ENCODE measurements at regions not wholly inside any gene's neighbourhood (a gene's known extent, or its start where the extent isn't known, plus 50 kb on each side); places are given as distances from the start of the nearest gene placed in this dataset.
A peak's percentile ranks its signal among the peaks of the same experiment; 100 is the strongest.
"Not testable (repeated sequence)": the region's sequence is repeated elsewhere in the genome, so short reads cannot be mapped to it uniquely, and the experiment has no call there.

DNA sequence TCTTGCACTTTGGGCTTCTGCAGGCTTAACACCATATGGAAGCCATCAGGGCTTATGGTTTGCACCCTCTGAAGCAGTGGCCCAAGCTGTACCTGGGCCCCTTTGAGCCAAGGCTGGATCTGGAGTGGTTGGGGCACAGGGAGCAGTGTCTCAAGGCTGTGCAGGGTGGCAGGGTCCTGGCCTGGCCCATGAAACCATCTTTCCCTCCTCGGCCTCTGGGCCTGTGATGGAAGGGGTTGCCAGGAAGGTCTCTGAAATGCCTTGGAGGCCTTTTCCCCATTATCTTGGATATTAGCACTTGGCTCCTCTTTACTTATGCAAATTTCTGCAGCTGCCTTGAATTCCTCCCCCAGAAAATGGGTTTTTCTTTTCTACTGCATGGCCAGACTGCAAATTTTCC, 134.7 kb upstream of the USP9X start:
- H3K9ac ChIP-seq (ENCODE audit: low read length) = no peak overlapping the region
- no peak overlapping the region for H3K4ac ChIP-seq (ENCODE audit: low read depth in 1 of 2, low read length in 2 of 2)
- H3K4me2 ChIP-seq (ENCODE audit: low read length, poor library complexity, severe bottlenecking) = no peak overlapping the region
- no peak overlapping the region for H3K27ac ChIP-seq (ENCODE audit: low read length, poor library complexity, severe bottlenecking)
- H4K91ac ChIP-seq (ENCODE audit: low read length) = no peak overlapping the region
- H3K79me1 ChIP-seq (replicated peaks; ENCODE audit: low read length, poor library complexity, severe bottlenecking) = no peaks in the 10 kb centered on the region
- no peaks in the 10 kb centered on the region for H3K9me3 ChIP-seq (ENCODE audit: control insufficient read depth, low read length)
- 91% methylated on average over 1 of the region's 1 CpG for WGBS
- no peak overlapping the region for H4K8ac ChIP-seq (ENCODE audit: low read length)
- no peak overlapping the region for H2BK15ac ChIP-seq (ENCODE audit: low read depth, poor library complexity, severe bottlenecking)
- no peak overlapping the region for H2AK5ac ChIP-seq (ENCODE audit: low read length, severe bottlenecking)
- no peak overlapping the region for H2AFZ ChIP-seq (ENCODE audit: low read depth, low read length)
- H3K4me3 ChIP-seq (ENCODE audit: insufficient read depth in 1 of 2, low read depth in 1 of 2, low read length in 2 of 2) = no peak overlapping the region
- H3K18ac ChIP-seq (ENCODE audit: low read depth in 1 of 2, low read length in 2 of 2) = no peak overlapping the region
- no peak overlapping the region for H2BK120ac ChIP-seq (ENCODE audit: low read depth, low read length)
- no peaks in the 10 kb centered on the region for H3K4me1 ChIP-seq (ENCODE audit: control insufficient read depth, insufficient read depth, low read depth, low read length)
- no peak for DNase-seq
- peaks cover 0 to 8% of the 10 kb centered on the region in 2 experiments for H3K27me3 ChIP-seq (ENCODE audit: control insufficient read depth in 1 of 2, insufficient read depth in 1 of 2, low read length in 2 of 2)
- no peak overlapping the region for H2BK12ac ChIP-seq (ENCODE audit: low read length in 2 of 2)
- H3K23ac ChIP-seq (ENCODE audit: low read length in 2 of 2) = no peak overlapping the region
- no peak overlapping the region for H3K14ac ChIP-seq (ENCODE audit: low read length in 2 of 2)
- H3K36me3 ChIP-seq (ENCODE audit: control insufficient read depth in 1 of 2, insufficient read depth in 2 of 2, low read depth in 1 of 2, low read length in 2 of 2) = no peaks in the 10 kb centered on the region
- no peak overlapping the region for H2BK5ac ChIP-seq (ENCODE audit: low read depth, low read length, poor library complexity, severe bottlenecking)

DNA sequence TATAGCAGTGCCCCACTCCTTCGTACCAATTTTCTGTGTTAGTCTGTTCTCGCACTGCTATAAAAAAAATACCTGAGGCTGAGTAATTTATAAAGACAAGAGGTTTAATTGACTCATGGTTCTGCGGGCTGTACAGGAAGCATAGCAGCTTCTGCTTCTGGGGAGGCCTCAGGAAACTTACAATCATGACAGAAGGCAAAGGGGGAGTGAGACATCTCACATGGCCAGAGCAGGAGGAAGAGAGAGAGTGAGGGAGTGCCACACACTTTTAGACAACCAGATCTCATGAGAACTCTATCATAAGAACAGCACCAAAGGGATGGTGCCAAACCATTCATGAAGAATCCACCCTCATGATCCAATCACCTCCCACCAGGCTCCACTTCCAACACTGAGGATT, 133.8 kb upstream of the USP9X start:
- not testable (repeated sequence) for H3K4me1 ChIP-seq (ENCODE audit: control insufficient read depth, insufficient read depth, low read depth, low read length); H3K4ac ChIP-seq (ENCODE audit: low read depth in 1 of 2, low read length in 2 of 2); H2BK5ac ChIP-seq (ENCODE audit: low read depth, low read length, poor library complexity, severe bottlenecking); H2AK5ac ChIP-seq (ENCODE audit: low read length, severe bottlenecking); H3K9ac ChIP-seq (ENCODE audit: low read length); H3K23ac ChIP-seq (ENCODE audit: low read length in 2 of 2); H3K4me2 ChIP-seq (ENCODE audit: low read length, poor library complexity, severe bottlenecking); H3K27ac ChIP-seq (ENCODE audit: low read length, poor library complexity, severe bottlenecking); H4K8ac ChIP-seq (ENCODE audit: low read length); DNase-seq; H2BK120ac ChIP-seq (ENCODE audit: low read depth, low read length); H4K91ac ChIP-seq (ENCODE audit: low read length); H3K14ac ChIP-seq (ENCODE audit: low read length in 2 of 2); H3K9me3 ChIP-seq (ENCODE audit: control insufficient read depth, low read length); H3K79me1 ChIP-seq (replicated peaks; ENCODE audit: low read length, poor library complexity, severe bottlenecking); H2AFZ ChIP-seq (ENCODE audit: low read depth, low read length); H2BK12ac ChIP-seq (ENCODE audit: low read length in 2 of 2); H3K18ac ChIP-seq (ENCODE audit: low read depth in 1 of 2, low read length in 2 of 2); H3K27me3 ChIP-seq (ENCODE audit: control insufficient read depth in 1 of 2, insufficient read depth in 1 of 2, low read length in 2 of 2); H2BK15ac ChIP-seq (ENCODE audit: low read depth, poor library complexity, severe bottlenecking); H3K36me3 ChIP-seq (ENCODE audit: control insufficient read depth in 1 of 2, insufficient read depth in 2 of 2, low read depth in 1 of 2, low read length in 2 of 2); H3K4me3 ChIP-seq (ENCODE audit: insufficient read depth in 1 of 2, low read depth in 1 of 2, low read length in 2 of 2)
- WGBS = 92% methylated on average over 3 of the region's 3 CpGs

DNA sequence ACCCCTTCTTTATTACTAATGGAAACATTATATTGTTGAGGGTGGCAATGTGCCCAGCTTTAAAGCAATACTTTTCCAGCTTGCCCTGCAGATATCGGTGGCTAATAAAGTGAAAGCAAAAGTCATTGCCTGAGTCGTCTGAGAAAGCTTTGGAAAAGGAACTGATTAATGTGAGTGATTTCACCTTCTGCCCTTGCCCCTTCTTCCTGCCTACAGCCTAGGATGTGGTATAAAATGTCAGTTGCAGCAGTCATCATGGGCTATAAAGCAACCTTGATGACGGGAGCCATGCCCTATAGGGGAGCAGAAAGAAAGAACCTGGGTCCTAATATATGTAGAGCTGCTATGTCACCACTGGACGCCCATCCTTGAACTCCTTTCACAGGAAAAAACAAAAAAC, 132.4 kb upstream of the USP9X start:
- Histone ChIP-seq H4K8ac (ENCODE audit: low read length) (no peak overlapping the region), H3K4me2 (ENCODE audit: low read length, poor library complexity, severe bottlenecking) (peak overlapping the region; percentile 25), H3K18ac (ENCODE audit: low read depth in 1 of 2, low read length in 2 of 2) (no peak overlapping the region), H2AK5ac (ENCODE audit: low read length, severe bottlenecking) (no peak overlapping the region), H3K4me3 (ENCODE audit: insufficient read depth in 1 of 2, low read depth in 1 of 2, low read length in 2 of 2) (peak overlapping the region in 1 of 2 experiments; percentile 54), H3K4me1 (ENCODE audit: control insufficient read depth, insufficient read depth, low read depth, low read length) (no peaks in the 10 kb centered on the region), H3K9me3 (ENCODE audit: control insufficient read depth, low read length) (peaks cover 5% of the 10 kb centered on the region), H3K36me3 (ENCODE audit: control insufficient read depth in 1 of 2, insufficient read depth in 2 of 2, low read depth in 1 of 2, low read length in 2 of 2) (no peaks in the 10 kb centered on the region), H4K91ac (ENCODE audit: low read length) (no peak overlapping the region), H2BK5ac (ENCODE audit: low read depth, low read length, poor library complexity, severe bottlenecking) (no peak overlapping the region), H3K27ac (ENCODE audit: low read length, poor library complexity, severe bottlenecking) (no peak overlapping the region), H3K23ac (ENCODE audit: low read length in 2 of 2) (no peak overlapping the region), H3K9ac (ENCODE audit: low read length) (peak overlapping the region; percentile 36), H3K79me1 (replicated peaks; ENCODE audit: low read length, poor library complexity, severe bottlenecking) (no peaks in the 10 kb centered on the region), H3K14ac (ENCODE audit: low read length in 2 of 2) (no peak overlapping the region), H2BK12ac (ENCODE audit: low read length in 2 of 2) (no peak overlapping the region), H2BK15ac (ENCODE audit: low read depth, poor library complexity, severe bottlenecking) (no peak overlapping the region), H3K27me3 (ENCODE audit: control insufficient read depth in 1 of 2, insufficient read depth in 1 of 2, low read length in 2 of 2) (peaks cover 0 to 6% of the 10 kb centered on the region in 2 experiments), H2BK120ac (ENCODE audit: low read depth, low read length) (no peak overlapping the region), H2AFZ (ENCODE audit: low read depth, low read length) (no peak overlapping the region), H3K4ac (ENCODE audit: low read depth in 1 of 2, low read length in 2 of 2) (no peak overlapping the region)
- WGBS = 53% methylated on average over 2 of the region's 4 CpGs
- DNase-seq = peak; percentile 30

DNA sequence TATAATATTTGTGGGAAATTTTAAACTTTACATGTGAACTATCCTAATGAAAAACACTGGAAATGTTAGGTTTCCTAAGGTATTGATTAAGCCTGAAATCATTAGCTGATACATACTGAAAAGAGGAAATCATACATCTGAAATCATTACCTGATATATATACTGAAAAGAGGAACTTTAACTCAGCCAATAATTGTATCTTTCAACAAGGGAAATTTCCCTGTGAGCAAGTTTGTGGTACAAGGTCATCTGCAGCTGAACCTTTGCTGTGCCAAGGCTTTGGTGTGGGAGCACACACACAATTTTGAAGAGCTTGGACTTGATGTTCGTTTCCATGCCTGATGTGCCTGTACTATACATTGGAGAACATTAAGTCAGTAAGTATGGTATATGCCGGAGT, 131.9 kb upstream of the USP9X start:
- no peak overlapping the region for H3K18ac ChIP-seq (ENCODE audit: low read depth in 1 of 2, low read length in 2 of 2)
- H2AFZ ChIP-seq (ENCODE audit: low read depth, low read length) = no peak overlapping the region
- peaks cover 0 to 3% of the 10 kb centered on the region in 2 experiments for H3K27me3 ChIP-seq (ENCODE audit: control insufficient read depth in 1 of 2, insufficient read depth in 1 of 2, low read length in 2 of 2)
- no peak for DNase-seq
- no peak overlapping the region for H3K23ac ChIP-seq (ENCODE audit: low read length in 2 of 2)
- WGBS = 96% methylated on average over 2 of the region's 2 CpGs
- H3K9me3 ChIP-seq (ENCODE audit: control insufficient read depth, low read length) = peaks cover 5% of the 10 kb centered on the region
- H3K14ac ChIP-seq (ENCODE audit: low read length in 2 of 2) = no peak overlapping the region
- H2BK15ac ChIP-seq (ENCODE audit: low read depth, poor library complexity, severe bottlenecking) = no peak overlapping the region
- H3K36me3 ChIP-seq (ENCODE audit: control insufficient read depth in 1 of 2, insufficient read depth in 2 of 2, low read depth in 1 of 2, low read length in 2 of 2) = no peaks in the 10 kb centered on the region
- H3K4me1 ChIP-seq (ENCODE audit: control insufficient read depth, insufficient read depth, low read depth, low read length) = no peaks in the 10 kb centered on the region
- no peak overlapping the region for H3K27ac ChIP-seq (ENCODE audit: low read length, poor library complexity, severe bottlenecking)
- H2AK5ac ChIP-seq (ENCODE audit: low read length, severe bottlenecking) = no peak overlapping the region
- H3K4ac ChIP-seq (ENCODE audit: low read depth in 1 of 2, low read length in 2 of 2) = no peak overlapping the region
- H3K79me1 ChIP-seq (replicated peaks; ENCODE audit: low read length, poor library complexity, severe bottlenecking) = no peaks in the 10 kb centered on the region
- H3K4me2 ChIP-seq (ENCODE audit: low read length, poor library complexity, severe bottlenecking) = no peak overlapping the region
- no peak overlapping the region for H4K91ac ChIP-seq (ENCODE audit: low read length)
- H4K8ac ChIP-seq (ENCODE audit: low read length) = no peak overlapping the region
- H3K9ac ChIP-seq (ENCODE audit: low read length) = peak overlapping the region; percentile 36
- H2BK5ac ChIP-seq (ENCODE audit: low read depth, low read length, poor library complexity, severe bottlenecking) = no peak overlapping the region
- no peak overlapping the region for H2BK12ac ChIP-seq (ENCODE audit: low read length in 2 of 2)
- H2BK120ac ChIP-seq (ENCODE audit: low read depth, low read length) = no peak overlapping the region
- peak overlapping the region in 1 of 2 experiments; percentile 54 for H3K4me3 ChIP-seq (ENCODE audit: insufficient read depth in 1 of 2, low read depth in 1 of 2, low read length in 2 of 2)

Measured in mesenchymal stem cell (in vitro differentiated cells and primary cell).